Body of pancreas (tissue), 4 donors: ENCODE measurements at regions not wholly inside any gene's neighbourhood (a gene's known extent, or its start where the extent isn't known, plus 50 kb on each side); places are given as distances from the start of the nearest gene placed in this dataset.

Experiments used
- CTCF ChIP-seq, 7 experiments: fragments of 450-650 bp in 4 of 7; fragments of 200-600 bp in 3 of 7; sonication (generic) in 3 of 7; IDR thresholded peaks; one replicate each; pipeline ENCODE4 v1.5.1; 2016 to 2019; ENCODE audit warnings: antibody characterized with exemption in 7 of 7
- POLR2A ChIP-seq, 3 donors: fragments of 450-650 bp; IDR thresholded peaks; one replicate each; pipeline ENCODE4 v1.6.1; 2016; ENCODE audit warnings: antibody characterized with exemption in 3 of 3, mild to moderate bottlenecking in 2 of 3

DNA sequence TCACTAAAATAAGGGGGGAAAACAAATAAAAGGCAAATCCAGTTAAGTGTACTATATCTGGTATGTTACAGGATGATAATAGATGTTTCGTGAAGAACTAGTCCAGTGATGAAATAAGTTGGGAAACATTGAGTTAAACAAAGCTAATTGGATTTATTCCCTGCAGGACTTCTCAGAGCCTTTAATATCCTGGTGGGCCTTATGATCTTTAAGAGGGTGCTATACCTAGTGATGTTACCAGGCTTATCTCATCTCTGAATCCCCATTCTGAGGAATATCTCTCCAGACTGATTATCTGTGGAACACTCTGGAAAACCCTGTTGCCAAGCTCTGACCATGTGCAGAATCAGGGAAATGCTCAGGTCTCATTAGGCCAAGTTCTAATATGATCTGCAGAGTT lies 54.8 kb upstream of the POMGNT2 start:
- TF ChIP-seq POLR2A (IDR thresholded peaks at IDR 0.05) (no peak), CTCF (IDR thresholded peaks at IDR 0.05) (no peak)
